HG02973 (cell line): ENCODE measurements at regions not wholly inside any gene's neighbourhood (a gene's known extent, or its start where the extent isn't known, plus 50 kb on each side); places are given as distances from the start of the nearest gene placed in this dataset.
"Not testable (repeated sequence)": the region's sequence is repeated elsewhere in the genome, so short reads cannot be mapped to it uniquely, and the experiment has no call there.

ENCODE experiments used
- ATAC-seq: cut with Tn5 transposase; IDR thresholded peaks from one replicate; pipeline ENCODE4 v1.9.1; 2021; ENCODE audit warnings: moderate library complexity; ENCODE audit not compliant: unreplicated experiment

DNA sequence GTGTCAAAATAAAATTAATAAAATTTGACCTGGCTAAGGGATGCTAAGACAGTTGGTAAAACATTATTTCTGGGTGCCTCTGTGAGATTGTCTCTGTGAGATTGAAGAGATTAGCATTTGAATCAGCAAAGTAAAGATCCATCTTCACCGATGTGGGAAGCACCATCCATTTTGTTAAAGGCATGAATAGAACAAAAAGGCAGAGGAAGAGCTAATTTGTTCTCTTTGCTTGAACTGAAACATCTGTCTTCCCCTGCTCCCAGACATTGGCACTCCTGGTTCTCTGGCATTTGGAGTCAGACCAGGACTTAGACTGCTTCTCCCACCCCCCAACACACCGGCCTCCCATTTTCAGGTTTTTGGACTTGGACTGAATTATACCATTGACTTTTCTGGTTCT lies 603.8 kb upstream of the LINC00305 start:
- no peak for ATAC-seq

- ATAC-seq: no peak
Measured at GRCh38 chr18:64749884-64750283, 601.0 kb upstream of the LINC00305 start.

DNA sequence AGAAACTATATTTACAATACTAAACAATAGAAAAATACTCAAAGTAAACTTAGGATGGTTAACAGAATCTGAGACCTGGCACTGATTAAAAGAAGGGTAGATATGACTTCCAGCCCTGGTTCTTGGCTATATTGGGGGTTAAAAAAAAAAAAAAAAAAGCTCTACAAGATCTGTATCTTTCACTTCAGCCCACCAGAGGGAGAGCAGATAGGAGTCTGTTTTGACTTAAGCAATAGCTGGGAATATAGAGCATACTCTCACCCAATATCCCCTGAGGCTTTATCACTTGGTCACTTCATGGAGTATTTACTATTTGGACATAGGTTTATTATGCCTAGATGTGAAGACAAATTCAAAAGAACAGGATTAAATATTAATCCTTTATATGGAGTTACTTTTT lies 598.9 kb upstream of the LINC00305 start:
- no peak for ATAC-seq

DNA sequence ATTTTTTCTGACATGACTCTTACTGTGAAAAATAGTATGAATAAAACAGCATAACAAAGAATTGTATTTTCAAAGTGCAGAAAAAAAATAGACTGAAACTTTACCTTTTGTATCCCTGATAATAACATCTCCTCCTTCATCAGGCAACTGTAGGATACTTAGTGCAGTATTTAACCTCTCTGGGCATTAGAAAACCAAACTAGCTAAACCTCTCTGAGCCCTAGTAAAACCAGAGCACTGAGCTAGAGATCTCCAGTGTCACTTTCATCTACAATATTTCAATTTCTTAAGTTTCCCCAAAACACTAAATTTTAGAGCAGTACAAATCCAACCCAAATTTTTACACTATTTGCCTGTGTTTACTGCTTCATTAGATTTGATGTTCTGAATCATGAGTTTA lies 594.0 kb upstream of the LINC00305 start:
- no peak for ATAC-seq

- no peak for ATAC-seq
Measured at GRCh38 chr18:64734063-64734462, 585.2 kb upstream of the LINC00305 start.

GRCh38 chr18:64725657-64726056 lies 576.8 kb upstream of the LINC00305 start:
- not testable (repeated sequence) for ATAC-seq

- no peak for ATAC-seq
Measured at GRCh38 chr18:64720781-64721464, 572.0 kb upstream of the LINC00305 start.

GRCh38 chr18:64718808-64719207 lies 569.9 kb upstream of the LINC00305 start:
- ATAC-seq: no peak

DNA sequence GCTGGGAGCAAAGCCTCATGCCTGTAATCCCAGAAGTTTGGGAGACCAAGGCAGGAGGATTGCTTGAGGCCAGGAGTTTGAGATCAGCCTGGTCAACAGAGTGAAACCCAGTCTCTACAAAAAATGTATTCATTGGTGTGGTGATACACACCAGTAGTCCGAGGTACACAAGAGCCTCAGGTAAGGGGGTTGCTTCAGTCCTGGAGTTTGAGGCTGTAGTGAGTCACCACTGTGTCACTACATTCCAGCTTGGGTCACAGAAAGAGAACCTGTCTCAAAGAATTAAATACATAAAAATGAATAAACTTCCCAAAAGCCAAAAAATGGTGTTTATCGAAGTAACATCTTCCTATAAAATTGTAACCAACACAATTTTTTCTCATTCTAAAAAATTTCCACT lies 568.1 kb upstream of the LINC00305 start:
- ATAC-seq: no peak

GRCh38 chr18:64714086-64714485 lies 565.2 kb upstream of the LINC00305 start:
- ATAC-seq: no peak

DNA sequence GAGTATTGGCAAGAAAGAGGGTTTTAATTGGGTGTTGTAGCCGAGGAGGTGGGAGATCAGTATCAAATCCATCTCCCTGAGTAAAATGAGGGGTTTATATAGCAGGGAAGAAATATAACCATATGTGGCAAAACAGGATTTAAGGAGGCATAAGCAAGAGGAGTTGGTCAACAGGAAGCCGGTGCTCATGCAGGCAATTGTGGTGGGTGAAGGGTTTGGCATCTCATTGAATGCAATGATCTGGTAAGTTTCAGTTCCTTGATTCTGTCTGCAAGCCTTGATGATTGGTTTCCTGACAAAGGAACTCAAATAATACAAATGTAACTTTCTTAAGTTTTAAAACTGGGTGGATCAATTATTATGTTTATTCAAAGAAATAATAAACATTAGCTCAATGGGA lies 564.4 kb upstream of the LINC00305 start:
- ATAC-seq: peak; percentile 96

DNA sequence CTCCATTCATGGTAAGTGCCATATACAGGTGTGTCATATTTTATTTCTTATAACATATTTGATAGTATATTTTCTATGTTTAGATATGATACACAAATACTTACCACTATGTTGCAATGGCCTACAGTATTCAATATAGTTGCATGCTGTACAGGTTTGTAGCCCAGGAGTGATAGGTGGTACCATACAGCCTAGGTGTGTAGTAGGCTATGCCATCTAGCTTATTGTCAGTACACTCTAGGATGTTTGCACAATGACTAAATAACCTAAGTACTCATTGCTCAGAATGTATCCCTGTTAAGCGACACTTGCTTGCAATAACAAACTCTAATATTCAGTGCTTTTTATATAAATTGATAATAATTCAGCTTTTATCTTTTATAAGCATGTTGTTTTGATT lies 563.1 kb upstream of the LINC00305 start:
- ATAC-seq: no peak

- no peak for ATAC-seq
Measured at GRCh38 chr18:64710105-64710861, 561.4 kb upstream of the LINC00305 start.

- ATAC-seq: no peak
Measured at GRCh38 chr18:64707052-64707451, 558.2 kb upstream of the LINC00305 start.

DNA sequence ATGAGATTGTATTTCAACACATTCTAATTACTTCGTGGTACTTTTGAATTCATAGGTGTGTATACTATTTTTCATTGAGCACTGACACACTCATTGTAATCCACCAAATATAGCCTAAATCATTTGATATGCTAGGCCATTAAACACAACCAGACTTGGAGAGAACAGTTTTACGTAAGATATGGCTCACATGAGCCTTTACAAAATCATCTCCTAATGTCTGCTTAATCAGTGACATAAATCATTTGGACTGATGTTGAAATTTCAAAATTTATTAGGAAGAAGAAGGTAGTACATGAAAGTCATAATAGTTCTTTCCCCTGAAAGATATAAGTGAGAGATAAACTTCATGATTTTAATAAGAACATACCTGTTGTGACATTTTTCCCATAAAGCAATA lies 550.2 kb upstream of the LINC00305 start:
- ATAC-seq: no peak

- no peak for ATAC-seq
Measured at GRCh38 chr18:64695851-64696553, 547.1 kb upstream of the LINC00305 start.

DNA sequence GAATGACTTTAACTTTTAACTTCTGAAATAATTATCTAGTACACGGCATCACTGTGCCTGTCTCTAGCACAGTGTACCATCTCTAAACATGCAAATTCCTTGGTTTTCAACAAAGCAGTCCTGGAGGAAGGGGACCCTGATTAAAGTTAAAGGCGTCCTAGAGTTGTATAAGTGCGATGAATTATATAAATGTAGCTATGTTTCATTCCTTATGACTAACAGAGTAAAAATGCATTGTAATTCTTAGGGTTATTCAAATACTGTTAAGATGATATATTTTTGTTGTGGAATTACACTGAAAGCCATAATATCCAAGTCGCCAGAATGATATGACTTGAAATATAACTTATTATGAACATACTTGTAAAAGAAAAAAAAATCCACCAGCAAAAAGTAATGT lies 544.9 kb upstream of the LINC00305 start:
- no peak for ATAC-seq

DNA sequence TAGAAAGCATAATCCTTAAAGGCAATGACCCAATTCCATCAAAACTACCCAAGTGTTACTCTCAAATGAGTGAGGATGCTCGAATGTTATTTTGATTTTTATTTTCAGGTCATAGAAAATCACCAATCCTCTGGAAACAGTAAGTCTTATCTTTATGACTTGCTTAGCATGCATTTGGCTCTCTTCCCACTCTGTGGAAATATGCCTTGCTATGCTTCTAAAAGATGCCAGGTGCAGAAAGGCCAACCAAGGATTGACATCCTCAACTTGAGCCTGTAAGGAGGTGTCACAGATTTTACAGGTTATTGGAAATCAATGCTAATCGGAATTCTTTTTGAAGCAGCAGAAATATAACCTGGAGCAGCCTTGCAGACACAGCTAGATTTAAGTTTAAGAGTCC lies 543.9 kb upstream of the LINC00305 start:
- no peak for ATAC-seq

GRCh38 chr18:64679121-64679520 lies 530.2 kb upstream of the LINC00305 start:
- ATAC-seq: no peak

- ATAC-seq: no peak
Measured at GRCh38 chr18:64678048-64678447, 529.2 kb upstream of the LINC00305 start.

GRCh38 chr18:64674694-64675093 lies 525.8 kb upstream of the LINC00305 start:
- no peak for ATAC-seq

DNA sequence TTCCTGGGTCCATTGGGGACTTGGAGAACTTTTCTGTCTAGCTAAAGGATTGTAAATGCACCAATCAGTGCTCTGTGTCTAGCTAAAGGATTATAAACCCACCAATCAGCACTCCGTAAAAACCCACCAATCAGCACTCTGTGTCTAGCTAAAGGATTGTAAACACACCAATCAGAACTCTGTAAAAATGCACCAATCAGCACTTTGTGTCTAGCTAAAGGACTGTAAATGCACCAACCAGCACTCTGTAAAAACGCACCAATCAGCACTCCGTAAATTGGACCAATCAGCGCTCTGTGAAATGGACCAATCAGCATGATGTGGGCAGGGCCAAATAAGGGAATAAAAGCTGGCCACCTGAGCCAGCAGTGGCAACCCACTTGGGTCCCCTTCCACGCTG lies 522.4 kb upstream of the LINC00305 start:
- ATAC-seq: not testable (repeated sequence)
